Lower lobe of right lung (tissue), 2 donors: ENCODE measurements at regions not wholly inside any gene's neighbourhood (a gene's known extent, or its start where the extent isn't known, plus 50 kb on each side); places are given as distances from the start of the nearest gene placed in this dataset.

Experiments
- ATAC-seq, 2 donors: fragments of 200-7000 bp; cut with Tn5 transposase; one replicate each; pipeline ENCODE4 v1.9.1; 2020 to 2022; ENCODE audit warnings: mild to moderate bottlenecking in 2 of 2, moderate library complexity in 2 of 2
- DNase-seq: peaks from one replicate; pipeline ENCODE4 v3.0.0-alpha.2; 2020
- H3K27ac ChIP-seq: fragments of 200-600 bp; one replicate; pipeline ENCODE4 v1.8.0; 2022
- H3K27me3 ChIP-seq: fragments of 200-600 bp; one replicate; pipeline ENCODE4 v1.8.0; 2022; ENCODE audit warnings: low read depth
- H3K36me3 ChIP-seq: fragments of 200-600 bp; one replicate; pipeline ENCODE4 v1.8.0; 2022; ENCODE audit warnings: mild to moderate bottlenecking
- H3K4me1 ChIP-seq: fragments of 200-600 bp; one replicate; pipeline ENCODE4 v1.8.0; 2022
- H3K4me3 ChIP-seq: fragments of 200-600 bp; one replicate; pipeline ENCODE4 v1.8.0; 2022; ENCODE audit warnings: mild to moderate bottlenecking
- H3K9me3 ChIP-seq: fragments of 200-600 bp; one replicate; pipeline ENCODE4 v1.8.0; 2022
- intact Hi-C: fragments of 100-400 bp; cut with DNase I; formaldehyde crosslinking; loops from one replicate; pipeline ENCODE4 v1.11.0; 2022
- TF ChIP-seq, protein P1 (sequence below): fragments of 200-600 bp; IDR thresholded peaks from one replicate; pipeline ENCODE4 v1.8.0; 2022; ENCODE audit warnings: antibody characterized with exemption, mild to moderate bottlenecking
- donor health status: DM: no; HTN: yes; CAD: no; lungs with severe emphysema.

- H3K4me1 ChIP-seq = no peaks in the 10 kb centered on the region
- no peak for ATAC-seq
- no peak for DNase-seq
- H3K9me3 ChIP-seq = no peaks in the 10 kb centered on the region
- H3K36me3 ChIP-seq = no peaks in the 10 kb centered on the region
- H3K27me3 ChIP-seq = no peaks in the 10 kb centered on the region
- intact Hi-C loops = no loop called here
- H3K4me3 ChIP-seq = no peak overlapping the region
- TF ChIP-seq, protein P1, sequence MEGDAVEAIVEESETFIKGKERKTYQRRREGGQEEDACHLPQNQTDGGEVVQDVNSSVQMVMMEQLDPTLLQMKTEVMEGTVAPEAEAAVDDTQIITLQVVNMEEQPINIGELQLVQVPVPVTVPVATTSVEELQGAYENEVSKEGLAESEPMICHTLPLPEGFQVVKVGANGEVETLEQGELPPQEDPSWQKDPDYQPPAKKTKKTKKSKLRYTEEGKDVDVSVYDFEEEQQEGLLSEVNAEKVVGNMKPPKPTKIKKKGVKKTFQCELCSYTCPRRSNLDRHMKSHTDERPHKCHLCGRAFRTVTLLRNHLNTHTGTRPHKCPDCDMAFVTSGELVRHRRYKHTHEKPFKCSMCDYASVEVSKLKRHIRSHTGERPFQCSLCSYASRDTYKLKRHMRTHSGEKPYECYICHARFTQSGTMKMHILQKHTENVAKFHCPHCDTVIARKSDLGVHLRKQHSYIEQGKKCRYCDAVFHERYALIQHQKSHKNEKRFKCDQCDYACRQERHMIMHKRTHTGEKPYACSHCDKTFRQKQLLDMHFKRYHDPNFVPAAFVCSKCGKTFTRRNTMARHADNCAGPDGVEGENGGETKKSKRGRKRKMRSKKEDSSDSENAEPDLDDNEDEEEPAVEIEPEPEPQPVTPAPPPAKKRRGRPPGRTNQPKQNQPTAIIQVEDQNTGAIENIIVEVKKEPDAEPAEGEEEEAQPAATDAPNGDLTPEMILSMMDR = no peak
- H3K27ac ChIP-seq = no peak overlapping the region
These were observed 236.0 kb upstream of the TENT5A start for GRCh38 chr6:81988446-81988845.

- H3K27ac ChIP-seq = no peak overlapping the region
- H3K27me3 ChIP-seq = no peaks in the 10 kb centered on the region
- intact Hi-C loops = no loop called here
- no peaks in the 10 kb centered on the region for H3K9me3 ChIP-seq
- H3K36me3 ChIP-seq = no peaks in the 10 kb centered on the region
- no peaks in the 10 kb centered on the region for H3K4me1 ChIP-seq
- DNase-seq (no peak), ATAC-seq (no peak)
- TF ChIP-seq, protein P1 = no peak
- H3K4me3 ChIP-seq = no peak overlapping the region
These were observed 234.8 kb upstream of the TENT5A start for GRCh38 chr6:81987293-81987692.

- DNase-seq (no peak), ATAC-seq (no peak)
- Histone ChIP-seq H3K9me3 (no peaks in the 10 kb centered on the region), H3K27me3 (no peaks in the 10 kb centered on the region), H3K27ac (no peak overlapping the region), H3K4me3 (no peak overlapping the region), H3K36me3 (no peaks in the 10 kb centered on the region), H3K4me1 (no peaks in the 10 kb centered on the region)
- TF ChIP-seq, protein P1 = no peak
- intact Hi-C loops = no loop called here
These were observed 232.7 kb upstream of the TENT5A start for GRCh38 chr6:81985191-81985590.

DNA sequence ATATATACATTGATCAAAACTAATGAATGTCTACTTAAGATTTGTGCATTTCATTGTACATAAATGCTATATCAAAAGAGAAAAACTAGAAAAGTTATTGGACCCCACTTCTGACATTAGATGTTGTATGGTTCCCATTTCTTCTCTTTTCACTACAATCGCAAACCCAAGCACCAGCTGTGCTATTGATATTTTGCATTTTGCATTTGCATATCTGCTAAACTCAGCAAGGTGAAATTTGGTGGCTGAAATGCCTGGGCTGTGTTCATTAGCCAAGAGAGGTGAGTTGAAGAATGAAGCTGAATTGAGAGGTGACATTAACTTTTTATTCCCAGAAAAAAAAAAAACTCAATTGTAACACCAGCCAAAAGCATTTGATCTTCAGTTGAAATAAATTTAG lies 232.1 kb upstream of the TENT5A start:
- DNase-seq (no peak), ATAC-seq (no peak)
- intact Hi-C loops = no loop called here
- H3K4me3 ChIP-seq = no peak overlapping the region
- H3K9me3 ChIP-seq = no peaks in the 10 kb centered on the region
- no peaks in the 10 kb centered on the region for H3K27me3 ChIP-seq
- no peaks in the 10 kb centered on the region for H3K4me1 ChIP-seq
- H3K27ac ChIP-seq = no peak overlapping the region
- H3K36me3 ChIP-seq = no peaks in the 10 kb centered on the region
- TF ChIP-seq, protein P1 = no peak

- Histone ChIP-seq H3K4me3 (no peak overlapping the region), H3K9me3 (no peaks in the 10 kb centered on the region)
- TF ChIP-seq, protein P1 = no peak
These were observed 229.3 kb upstream of the TENT5A start for GRCh38 chr6:81981812-81982211.

GRCh38 chr6:81979767-81980166 lies 227.3 kb upstream of the TENT5A start:
- H3K4me3 ChIP-seq = no peak overlapping the region
- intact Hi-C loops = no loop called here
- no peak overlapping the region for H3K27ac ChIP-seq
- DNase-seq = no peak
- TF ChIP-seq, protein P1 = no peak
- H3K9me3 ChIP-seq = no peaks in the 10 kb centered on the region
- no peaks in the 10 kb centered on the region for H3K27me3 ChIP-seq
- H3K36me3 ChIP-seq = no peaks in the 10 kb centered on the region
- no peaks in the 10 kb centered on the region for H3K4me1 ChIP-seq
- no peak for ATAC-seq

More at GRCh38 chr6:81981812-81982211, 229.3 kb upstream of the TENT5A start:
- Histone ChIP-seq H3K27ac (no peak overlapping the region), H3K27me3 (no peaks in the 10 kb centered on the region), H3K36me3 (no peaks in the 10 kb centered on the region), H3K4me1 (no peaks in the 10 kb centered on the region)
- intact Hi-C loops = no loop called here
- DNase-seq (no peak), ATAC-seq (no peak)
